Adipocyte (in vitro differentiated cells): ENCODE measurements at regions not wholly inside any gene's neighbourhood (a gene's known extent, or its start where the extent isn't known, plus 50 kb on each side); places are given as distances from the start of the nearest gene placed in this dataset.
A peak's percentile ranks its signal among the peaks of the same experiment; 100 is the strongest.

Experiments used
- DNase-seq: peaks from one replicate; pipeline ENCODE4 v3.0.0-alpha.2; 2015; ENCODE audit warnings: low read depth
- H3K27me3 ChIP-seq: replicated peaks from 2 replicates; pipeline ENCODE4 v1.7.0; 2013; ENCODE audit warnings: mild to moderate bottlenecking, low read length, moderate library complexity; ENCODE audit not compliant: control insufficient read depth, insufficient read depth
- H3K36me3 ChIP-seq: 2 replicates; pipeline ENCODE4 v1.7.0; 2013; ENCODE audit warnings: low read length, mild to moderate bottlenecking, moderate library complexity; ENCODE audit not compliant: control insufficient read depth, insufficient read depth, severe bottlenecking
- H3K4me1 ChIP-seq: 2 replicates; pipeline ENCODE4 v1.7.0; 2013; ENCODE audit warnings: mild to moderate bottlenecking, low read length, moderate library complexity; ENCODE audit not compliant: control insufficient read depth, insufficient read depth
- H3K4me3 ChIP-seq: 2 replicates; pipeline ENCODE4 v1.7.0; 2013; ENCODE audit warnings: mild to moderate bottlenecking, low read length, moderate library complexity
- H3K9ac ChIP-seq: 2 replicates; pipeline ENCODE4 v1.7.0; 2013; ENCODE audit warnings: mild to moderate bottlenecking, low read length, moderate library complexity
- H3K9me3 ChIP-seq: 2 replicates; pipeline ENCODE4 v1.7.0; 2013; ENCODE audit warnings: mild to moderate bottlenecking, low read length, moderate library complexity; ENCODE audit not compliant: control insufficient read depth

- Histone ChIP-seq H3K4me3 (no peak overlapping the region), H3K4me1 (peaks cover 16% of the 10 kb centered on the region), H3K36me3 (no peaks in the 10 kb centered on the region), H3K27me3 (peaks cover 4% of the 10 kb centered on the region), H3K9me3 (no peaks in the 10 kb centered on the region), H3K9ac (no peak overlapping the region)
- no peak for DNase-seq
Measured at GRCh38 chr21:43364261-43364510, 62.7 kb downstream of the SIK1 start.

GRCh38 chr21:43363506-43364260, 63.2 kb downstream of the SIK1 start:
- H3K4me1 ChIP-seq = peaks cover 14% of the 10 kb centered on the region
- no peaks in the 10 kb centered on the region for H3K9me3 ChIP-seq

GRCh38 chr21:43362915-43363314, 64.0 kb downstream of the SIK1 start:
- H3K27me3 ChIP-seq = peaks cover 4% of the 10 kb centered on the region
- no peak for DNase-seq
- H3K9ac ChIP-seq = no peak overlapping the region
- H3K4me3 ChIP-seq = no peak overlapping the region
- no peaks in the 10 kb centered on the region for H3K9me3 ChIP-seq
- peaks cover 14% of the 10 kb centered on the region for H3K4me1 ChIP-seq
- no peaks in the 10 kb centered on the region for H3K36me3 ChIP-seq

More at GRCh38 chr21:43363506-43364260, 63.2 kb downstream of the SIK1 start:
- Histone ChIP-seq H3K27me3 (peaks cover 4% of the 10 kb centered on the region), H3K9ac (no peak overlapping the region), H3K36me3 (no peaks in the 10 kb centered on the region), H3K4me3 (no peak overlapping the region)
- DNase-seq = no peak

GRCh38 chr21:43362321-43362791, 64.6 kb downstream of the SIK1 start:
- no peaks in the 10 kb centered on the region for H3K9me3 ChIP-seq
- peak overlapping the region; percentile 48 for H3K4me3 ChIP-seq
- H3K4me1 ChIP-seq = peaks cover 14% of the 10 kb centered on the region
- peak overlapping the region; percentile 30 for H3K9ac ChIP-seq
- DNase-seq = peak; percentile 77
- H3K27me3 ChIP-seq = peaks cover 4% of the 10 kb centered on the region
- no peaks in the 10 kb centered on the region for H3K36me3 ChIP-seq

DNA sequence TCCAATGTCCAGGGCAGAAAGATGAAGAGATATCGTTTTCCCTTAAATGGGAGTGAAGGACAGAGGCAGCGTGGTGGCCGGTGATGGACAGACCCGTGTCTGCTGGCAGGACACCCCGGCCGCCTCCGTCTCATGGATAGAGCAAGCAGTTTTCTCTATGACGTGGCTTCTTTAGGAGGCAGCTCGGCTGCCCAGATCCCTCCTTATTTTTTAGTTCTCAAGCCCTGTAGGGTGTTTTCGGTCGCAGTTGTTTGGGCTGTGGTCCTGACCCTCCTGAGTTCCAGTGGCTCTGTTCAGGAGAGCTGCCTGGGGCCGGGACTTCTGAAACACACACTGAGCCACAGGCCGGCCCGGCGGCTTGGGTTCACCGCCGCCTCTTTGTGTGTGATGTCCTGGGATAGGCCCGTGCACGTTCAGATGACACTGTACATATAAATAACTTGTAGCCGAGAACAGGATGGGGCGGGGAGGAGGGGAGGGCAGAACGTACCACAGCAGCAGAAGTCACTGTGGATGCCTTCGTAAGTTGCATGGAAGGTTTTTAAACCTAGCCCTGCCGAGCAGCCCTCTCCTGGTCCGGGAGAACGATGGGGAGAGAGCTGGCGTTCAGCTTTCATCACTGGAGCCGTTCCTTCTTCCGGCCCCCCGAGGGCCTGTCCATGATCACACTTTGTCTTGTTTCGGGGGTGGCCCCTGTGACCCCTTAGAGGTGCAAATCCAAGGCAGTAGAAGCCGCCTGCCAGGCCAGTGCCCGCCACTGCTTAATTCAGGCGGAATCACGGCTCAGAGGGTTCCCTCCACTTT, 65.2 kb downstream of the SIK1 start:
- Histone ChIP-seq H3K4me3 (peak overlapping the region; percentile 48), H3K9me3 (no peaks in the 10 kb centered on the region), H3K27me3 (peaks cover 4% of the 10 kb centered on the region), H3K9ac (peak overlapping the region; percentile 30), H3K36me3 (no peaks in the 10 kb centered on the region), H3K4me1 (peaks cover 14% of the 10 kb centered on the region)
- DNase-seq = peak; percentile 10

DNA sequence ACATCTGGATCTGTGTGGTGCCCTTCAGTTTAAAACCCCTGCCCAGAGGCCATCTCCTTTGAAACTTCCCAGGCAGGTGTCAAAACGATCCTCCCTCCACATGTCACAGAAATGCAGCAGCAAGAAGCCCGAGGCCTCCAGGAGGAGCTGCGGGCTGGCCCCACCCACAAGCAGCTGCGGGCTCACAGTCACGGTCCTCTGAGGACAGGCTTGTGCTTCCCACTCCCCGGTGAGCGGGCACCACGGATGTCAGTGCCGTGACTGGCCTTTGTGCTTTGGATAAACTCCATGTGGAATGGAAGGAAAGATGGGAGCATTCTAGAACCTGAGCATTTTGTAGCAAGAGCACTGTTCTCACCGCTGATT, 65.8 kb downstream of the SIK1 start:
- H3K9me3 ChIP-seq = no peaks in the 10 kb centered on the region
- peak; percentile 36 for DNase-seq
- peaks cover 14% of the 10 kb centered on the region for H3K4me1 ChIP-seq
- H3K27me3 ChIP-seq = peaks cover 2% of the 10 kb centered on the region
- H3K36me3 ChIP-seq = no peaks in the 10 kb centered on the region
- peak overlapping the region; percentile 30 for H3K9ac ChIP-seq
- no peak overlapping the region for H3K4me3 ChIP-seq

- Histone ChIP-seq H3K36me3 (no peaks in the 10 kb centered on the region), H3K4me1 (peaks cover 14% of the 10 kb centered on the region), H3K9me3 (no peaks in the 10 kb centered on the region), H3K9ac (no peak overlapping the region), H3K27me3 (peaks cover 3% of the 10 kb centered on the region), H3K4me3 (no peak overlapping the region)
- no peak for DNase-seq
Measured at GRCh38 chr21:43360441-43361126, 66.3 kb downstream of the SIK1 start.

- Histone ChIP-seq H3K9ac (no peak overlapping the region), H3K9me3 (no peaks in the 10 kb centered on the region), H3K27me3 (peaks cover 13% of the 10 kb centered on the region), H3K4me1 (peaks cover 14% of the 10 kb centered on the region), H3K4me3 (no peak overlapping the region), H3K36me3 (no peaks in the 10 kb centered on the region)
- no peak for DNase-seq
Measured at GRCh38 chr21:43358940-43359822, 67.8 kb downstream of the SIK1 start.

DNA sequence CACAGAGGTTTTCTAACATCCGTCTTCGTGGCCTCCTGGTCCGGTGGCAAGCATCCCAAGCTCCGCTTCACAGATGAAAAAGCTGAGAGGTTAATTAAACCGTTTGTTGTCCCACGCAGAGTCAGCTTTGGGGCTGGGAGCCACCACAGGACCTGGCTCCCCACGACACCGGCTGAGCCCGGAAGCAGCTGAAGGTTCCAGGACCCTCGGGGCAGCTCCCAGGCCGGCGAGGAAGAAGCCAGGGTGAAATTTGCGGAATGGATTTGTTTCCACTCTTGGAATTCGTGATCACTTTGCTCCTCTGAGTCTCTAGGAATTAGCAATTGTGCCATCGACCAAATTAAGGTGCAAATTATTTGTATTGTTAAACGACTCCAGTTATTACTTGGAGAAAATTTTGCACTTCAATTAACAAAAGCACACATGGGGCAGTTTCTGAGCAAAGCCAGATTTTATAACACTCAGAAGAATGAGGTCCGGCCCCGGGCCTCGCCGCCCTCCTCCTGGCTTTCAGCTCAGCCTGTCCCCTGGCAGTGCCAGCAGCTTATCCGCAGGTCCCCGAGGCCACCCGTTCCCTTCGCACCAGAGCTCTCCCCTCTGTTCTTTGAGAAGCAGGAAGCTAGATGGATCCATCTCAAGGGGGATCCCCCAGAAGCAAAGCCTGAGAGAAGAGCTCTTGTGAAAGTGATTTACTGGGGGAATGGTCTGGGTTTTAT, 69.1 kb downstream of the SIK1 start:
- Histone ChIP-seq H3K27me3 (peaks cover 13% of the 10 kb centered on the region), H3K36me3 (no peaks in the 10 kb centered on the region), H3K4me3 (no peak overlapping the region), H3K9ac (no peak overlapping the region), H3K9me3 (no peaks in the 10 kb centered on the region), H3K4me1 (peaks cover 14% of the 10 kb centered on the region)
- DNase-seq = no peak

DNA sequence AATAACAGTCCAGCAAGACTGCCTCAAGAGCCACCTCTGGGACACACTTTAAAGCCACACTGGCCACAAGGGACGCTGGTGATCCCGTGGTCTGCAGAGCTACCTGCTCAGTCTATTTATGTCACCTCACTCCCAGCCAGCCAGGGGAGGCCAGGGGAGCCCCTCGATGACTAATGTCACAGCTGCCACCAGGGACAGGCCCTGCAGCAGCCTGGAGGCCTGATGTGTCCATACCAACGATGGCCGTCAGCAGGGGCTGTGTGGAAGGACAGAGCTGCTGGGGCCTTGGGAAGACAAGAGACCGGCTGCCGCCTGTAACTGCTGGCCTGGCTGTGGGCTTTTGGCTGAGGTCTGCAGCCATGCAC, 71.0 kb downstream of the SIK1 start:
- no peaks in the 10 kb centered on the region for H3K9me3 ChIP-seq
- DNase-seq = no peak
- no peak overlapping the region for H3K9ac ChIP-seq
- H3K4me3 ChIP-seq = no peak overlapping the region
- peaks cover under 1% of the 10 kb centered on the region for H3K4me1 ChIP-seq
- peaks cover 13% of the 10 kb centered on the region for H3K27me3 ChIP-seq
- H3K36me3 ChIP-seq = no peaks in the 10 kb centered on the region
